DMS153 treated with DMSO at 0.1 percent for 48 hours (cell line): ENCODE measurements at regions not wholly inside any gene's neighbourhood (a gene's known extent, or its start where the extent isn't known, plus 50 kb on each side); places are given as distances from the start of the nearest gene placed in this dataset.

Experiments used
- DNase-seq: peaks from one replicate; lab custom pipeline; 2025; ENCODE audit not compliant: unreplicated experiment; lab: John Stamatoyannopoulos, UW

GRCh38 chr4:1479454-1479853 lies 73.2 kb upstream of the NKX1-1 start:
- no peak for DNase-seq

- DNase-seq, result no peak
Observed at GRCh38 chr4:1478766-1479355, 72.6 kb upstream of the NKX1-1 start.

- no peak for DNase-seq
Observed at GRCh38 chr4:1477045-1477840, 71.0 kb upstream of the NKX1-1 start.

GRCh38 chr4:1476140-1476513 lies 69.9 kb upstream of the NKX1-1 start:
- DNase-seq, result no peak

GRCh38 chr4:1475277-1476139 lies 69.3 kb upstream of the NKX1-1 start:
- DNase-seq, result no peak

- DNase-seq, result no peak
Observed at GRCh38 chr4:1474126-1475090, 68.2 kb upstream of the NKX1-1 start.

- no peak for DNase-seq
Observed at GRCh38 chr4:1473718-1474117, 67.5 kb upstream of the NKX1-1 start.

- no peak for DNase-seq
Observed at GRCh38 chr4:1472911-1473518, 66.8 kb upstream of the NKX1-1 start.

GRCh38 chr4:1472148-1472797 lies 66.0 kb upstream of the NKX1-1 start:
- no peak for DNase-seq

GRCh38 chr4:1471443-1472147 lies 65.4 kb upstream of the NKX1-1 start:
- DNase-seq, result no peak

GRCh38 chr4:1470816-1471442 lies 64.7 kb upstream of the NKX1-1 start:
- DNase-seq, result no peak

- DNase-seq, result no peak
Observed at GRCh38 chr4:1470393-1470670, 64.1 kb upstream of the NKX1-1 start.

GRCh38 chr4:1469607-1470392 lies 63.6 kb upstream of the NKX1-1 start:
- DNase-seq, result no peak

- DNase-seq, result no peak
Observed at GRCh38 chr4:1469043-1469442, 62.8 kb upstream of the NKX1-1 start.

- no peak for DNase-seq
Observed at GRCh38 chr4:1467581-1468458, 61.6 kb upstream of the NKX1-1 start.

- no peak for DNase-seq
Observed at GRCh38 chr4:1466863-1467165, 60.6 kb upstream of the NKX1-1 start.
